GM19043 (cell line): ENCODE measurements at regions not wholly inside any gene's neighbourhood (a gene's known extent, or its start where the extent isn't known, plus 50 kb on each side); places are given as distances from the start of the nearest gene placed in this dataset.

Experiments
- ATAC-seq: cut with Tn5 transposase; IDR thresholded peaks from one replicate; pipeline ENCODE4 v1.9.1; 2021; ENCODE audit warnings: low read depth; ENCODE audit not compliant: unreplicated experiment

- no peak for ATAC-seq
Measured at GRCh38 chr2:111695441-111696007, 188.5 kb downstream of the ANAPC1 start.

DNA sequence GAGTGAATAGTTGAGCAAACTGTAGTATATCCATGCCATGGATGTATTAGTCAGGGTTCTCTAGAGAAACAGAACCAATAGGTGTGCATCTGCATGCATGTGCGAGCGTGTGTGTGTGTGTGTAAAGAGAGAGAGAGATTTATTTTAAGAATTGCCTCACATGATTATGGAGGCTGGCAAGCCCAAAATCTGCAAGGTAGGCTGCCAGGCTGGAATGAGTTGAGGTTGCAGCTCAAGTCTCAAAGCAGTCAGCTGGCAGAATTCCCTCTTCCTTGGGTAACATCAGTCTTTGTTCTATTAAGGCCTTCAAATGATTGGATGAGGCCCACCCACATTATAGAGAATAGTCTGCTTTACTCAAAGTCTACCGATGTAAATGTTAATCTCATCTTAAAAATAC, 187.8 kb downstream of the ANAPC1 start:
- ATAC-seq, result no peak

DNA sequence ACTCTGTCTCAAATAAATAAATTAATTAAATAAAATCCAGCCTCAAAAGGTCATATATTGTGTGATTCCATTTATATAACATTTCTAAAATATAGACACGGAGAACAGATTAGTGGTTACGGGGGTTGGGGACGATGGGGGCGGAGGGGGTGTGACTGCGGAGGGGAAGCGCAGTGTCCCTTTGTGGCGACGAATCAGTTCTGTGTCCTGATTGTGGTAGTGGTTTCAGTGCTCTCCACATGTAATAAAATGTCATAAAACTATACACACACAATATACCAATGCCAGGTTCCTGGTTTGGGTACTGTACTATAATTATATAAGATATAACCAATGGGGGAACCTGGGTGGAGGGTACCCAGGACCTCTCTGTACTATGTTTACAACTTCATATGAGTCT, 186.4 kb downstream of the ANAPC1 start:
- no peak for ATAC-seq

- ATAC-seq, result no peak
Measured at GRCh38 chr2:111698089-111698488, 185.9 kb downstream of the ANAPC1 start.

DNA sequence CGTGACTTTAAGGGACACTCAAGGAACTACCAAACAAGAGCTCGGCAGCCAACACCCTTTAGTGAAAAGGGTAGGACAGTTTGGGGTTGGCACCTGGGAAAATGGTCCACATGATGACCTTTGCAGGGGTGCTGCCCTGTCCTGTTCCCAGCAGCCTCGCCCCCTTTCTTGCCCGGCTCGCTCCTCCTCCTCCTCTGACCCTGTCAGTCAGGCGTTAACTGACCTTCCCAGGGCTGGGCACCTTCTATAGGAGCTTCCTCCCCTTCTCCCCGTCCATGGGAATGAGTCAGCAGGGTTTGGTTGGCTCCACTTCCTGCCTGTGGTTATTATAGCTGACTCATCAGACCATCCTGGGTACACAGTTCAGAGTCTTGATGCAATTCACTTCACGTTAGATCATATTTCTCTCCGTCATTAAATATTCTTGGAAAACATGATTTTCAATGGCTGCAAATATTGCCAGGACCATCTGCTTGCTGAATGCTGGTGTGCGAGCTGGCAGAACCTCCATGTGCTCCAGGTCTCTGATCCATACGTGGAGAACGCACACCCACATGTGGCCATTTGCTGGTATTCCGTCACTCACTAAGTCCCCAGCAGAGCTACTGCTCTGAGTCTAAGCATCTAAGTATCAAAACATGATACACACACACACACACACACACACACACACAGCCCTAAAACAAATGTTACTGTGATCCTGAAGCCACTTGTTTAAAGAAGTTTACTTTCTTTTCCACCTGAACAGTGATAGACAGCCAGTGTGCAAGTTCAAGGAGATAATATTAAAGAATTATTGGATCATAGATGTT, 185.0 kb downstream of the ANAPC1 start:
- ATAC-seq, result no peak

DNA sequence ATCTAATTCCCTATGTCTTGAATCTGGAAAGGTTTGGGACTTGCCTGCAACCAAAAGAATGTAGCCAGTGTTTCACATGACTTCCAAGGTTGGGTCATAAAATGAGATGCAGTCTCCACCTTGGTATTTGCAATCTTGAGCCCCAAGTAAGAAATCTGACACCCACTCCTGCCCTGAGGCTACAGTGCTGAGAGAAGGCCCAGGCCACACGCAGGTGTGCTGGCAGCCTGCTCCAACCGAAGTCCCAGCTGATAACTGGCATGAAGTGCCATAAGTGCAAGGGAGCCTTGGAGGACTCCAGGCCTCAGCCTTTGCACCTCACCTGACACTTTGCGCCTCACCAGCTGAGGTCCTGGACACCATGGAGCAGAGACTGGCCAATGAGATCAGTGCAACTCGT, 182.7 kb downstream of the ANAPC1 start:
- ATAC-seq, result no peak

DNA sequence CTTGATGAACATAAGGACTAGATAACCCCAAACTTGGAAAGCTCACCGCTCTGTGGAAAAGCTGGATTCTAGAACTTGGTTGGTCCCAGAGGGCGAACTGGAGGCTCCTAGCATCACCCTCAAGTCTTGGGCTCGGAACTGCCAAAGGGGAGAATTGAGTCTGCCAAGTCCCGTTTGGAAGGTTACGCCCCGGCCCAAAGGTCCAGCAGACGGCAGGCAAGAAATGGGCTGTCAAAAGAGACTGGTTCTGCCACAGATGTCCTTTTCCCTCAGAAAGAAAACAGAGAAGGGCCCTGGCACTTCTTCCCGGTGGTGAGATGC, 182.2 kb downstream of the ANAPC1 start:
- no peak for ATAC-seq

DNA sequence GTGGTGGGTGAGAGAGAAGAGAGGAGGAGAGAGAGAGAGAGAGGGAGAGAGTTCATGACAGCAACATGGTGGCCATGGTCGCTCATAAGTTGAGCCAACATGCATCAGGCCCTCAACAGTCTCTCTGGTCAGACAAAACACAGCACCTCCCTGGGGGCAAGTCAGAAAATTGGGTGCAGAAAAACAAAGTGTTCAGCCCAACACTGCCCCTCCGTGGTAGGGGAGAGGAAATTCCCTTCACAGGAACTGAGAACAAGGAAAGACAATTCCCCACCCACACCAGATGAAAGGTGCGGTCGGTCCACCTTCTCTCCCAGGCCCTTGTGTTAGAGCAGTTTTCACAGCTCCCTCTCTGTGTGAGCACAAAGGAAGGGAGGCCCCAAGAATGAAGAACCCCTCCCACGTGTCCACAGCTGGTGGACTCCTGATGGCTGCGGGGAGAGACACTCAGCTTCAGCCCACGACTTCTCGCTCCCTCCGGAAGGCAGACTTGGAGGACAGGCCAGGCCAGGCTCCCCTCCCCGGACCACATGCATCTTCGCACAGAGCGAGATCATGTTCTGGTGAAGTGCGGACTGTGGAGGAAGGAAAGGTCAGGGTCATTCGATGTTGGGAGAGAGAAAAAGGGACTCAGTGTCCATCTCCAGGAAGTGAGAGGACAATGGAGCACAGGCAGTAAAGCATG, 181.7 kb downstream of the ANAPC1 start:
- no peak for ATAC-seq

DNA sequence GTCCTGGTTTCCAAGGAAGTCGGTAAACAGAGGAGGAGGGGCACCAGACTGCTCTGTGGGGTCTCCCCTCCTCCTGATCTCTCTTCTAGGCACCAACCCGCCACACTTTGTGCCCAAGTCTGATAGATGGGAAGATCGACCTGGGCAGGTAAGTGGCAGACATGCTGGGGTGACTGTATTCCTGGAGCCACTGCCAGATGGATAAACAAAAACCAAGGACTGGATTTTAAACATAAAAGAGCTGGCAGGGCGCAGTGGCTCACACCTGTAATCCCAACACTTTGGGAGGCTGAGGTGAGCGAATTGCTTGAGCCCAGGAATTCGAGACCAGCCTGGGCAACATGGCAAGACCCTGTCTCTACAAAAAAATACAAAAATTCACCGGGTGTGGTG, 181.2 kb downstream of the ANAPC1 start:
- ATAC-seq, result no peak

DNA sequence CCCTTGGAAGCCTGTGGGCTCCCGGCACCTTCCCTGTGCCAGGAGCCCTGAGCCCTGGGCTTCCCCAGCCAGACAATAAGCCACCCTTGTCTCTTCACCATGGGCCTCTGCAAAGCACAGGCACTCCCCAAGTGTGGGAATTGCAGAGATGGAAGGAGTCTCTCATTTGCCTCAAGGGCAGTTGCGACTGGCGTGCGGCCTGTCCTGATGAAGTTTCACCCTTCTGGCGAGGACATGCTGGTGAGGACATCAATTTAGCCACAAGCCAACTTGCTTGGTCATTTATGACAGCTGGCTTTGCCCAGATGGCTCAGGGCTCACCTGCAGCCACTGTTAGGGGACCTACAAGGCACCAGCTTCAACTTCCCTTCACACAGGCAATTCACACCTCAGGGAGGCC, 180.2 kb downstream of the ANAPC1 start:
- ATAC-seq, result no peak

GRCh38 chr2:111704246-111704645, 179.7 kb downstream of the ANAPC1 start:
- no peak for ATAC-seq

GRCh38 chr2:111705239-111705638, 178.8 kb downstream of the ANAPC1 start:
- no peak for ATAC-seq

- ATAC-seq, result peak; percentile 83
Measured at GRCh38 chr2:111705711-111706336, 178.2 kb downstream of the ANAPC1 start.

GRCh38 chr2:111706481-111707001, 177.5 kb downstream of the ANAPC1 start:
- no peak for ATAC-seq

GRCh38 chr2:111707700-111708099, 176.3 kb downstream of the ANAPC1 start:
- ATAC-seq, result no peak

DNA sequence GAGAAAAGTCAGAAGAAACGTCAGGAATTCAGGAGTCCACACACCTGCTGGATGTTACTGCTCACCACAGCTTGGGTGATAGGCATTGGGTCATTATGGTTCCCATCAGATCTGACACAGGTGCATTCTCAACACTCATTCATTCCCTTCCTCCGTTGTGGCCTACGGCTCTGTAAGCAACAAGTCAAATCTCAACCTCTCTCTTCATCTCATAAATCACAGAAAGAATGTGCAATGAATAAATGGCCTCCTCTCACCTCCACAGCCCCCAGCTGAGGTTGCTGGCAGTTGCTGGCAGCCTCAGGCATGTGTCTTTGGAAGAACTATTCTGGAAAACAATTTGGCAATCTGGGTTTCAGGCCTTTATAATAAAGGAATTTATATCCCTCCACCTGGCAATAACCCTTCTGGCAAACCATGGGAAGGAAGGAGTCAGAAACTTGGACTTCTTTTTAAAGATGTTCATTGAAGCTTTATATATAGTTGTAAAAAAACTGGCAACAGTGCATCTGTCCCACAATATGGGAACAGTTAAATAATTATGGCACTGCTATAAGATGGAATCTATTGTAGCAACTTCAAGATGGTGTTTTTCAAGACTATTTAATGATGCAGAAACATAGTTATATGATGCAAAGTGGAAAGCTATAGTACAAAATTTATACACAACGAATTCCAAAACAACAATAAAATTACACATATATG, 175.4 kb downstream of the ANAPC1 start:
- no peak for ATAC-seq

- ATAC-seq, result no peak
Measured at GRCh38 chr2:111709321-111709720, 174.7 kb downstream of the ANAPC1 start.

DNA sequence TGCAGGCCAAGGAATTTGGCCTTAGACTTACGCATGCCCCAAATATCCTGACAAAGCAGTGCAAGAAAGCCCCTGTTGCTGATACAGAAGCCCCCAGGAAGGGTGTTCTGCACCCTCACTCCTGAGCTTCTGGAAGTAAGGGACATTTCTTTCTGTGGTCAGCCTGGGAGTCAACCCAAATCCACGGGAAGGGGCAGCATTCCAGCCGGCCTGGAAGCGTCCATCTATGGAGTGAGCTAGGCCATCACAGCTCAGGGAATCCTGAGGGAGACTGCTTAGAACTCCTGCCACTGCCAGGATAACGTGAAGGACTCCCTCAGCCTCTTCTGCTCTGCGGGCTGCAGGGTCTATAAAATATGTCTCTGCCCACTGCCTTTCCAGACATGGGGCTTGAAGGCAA, 173.9 kb downstream of the ANAPC1 start:
- ATAC-seq, result no peak

GRCh38 chr2:111710613-111711012, 173.4 kb downstream of the ANAPC1 start:
- ATAC-seq, result no peak

DNA sequence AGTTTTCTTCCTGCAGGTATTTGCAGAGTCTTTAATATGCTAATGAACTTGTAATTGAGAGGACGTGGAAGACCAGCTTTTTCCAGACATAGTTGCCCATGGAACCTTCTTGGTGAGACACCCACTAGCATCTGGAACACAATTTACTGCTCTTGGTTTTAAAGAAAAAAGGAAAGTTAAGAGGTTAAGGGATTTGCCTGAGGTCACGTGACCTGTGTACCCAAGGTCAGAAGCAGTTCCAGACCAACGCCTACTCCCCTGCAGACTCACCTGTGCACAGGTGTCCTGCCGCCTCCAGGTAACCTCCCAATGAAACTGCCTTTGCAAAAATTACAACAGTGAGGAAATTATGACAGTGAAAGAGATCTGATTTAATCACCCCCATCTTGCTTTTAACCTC, 172.7 kb downstream of the ANAPC1 start:
- no peak for ATAC-seq

DNA sequence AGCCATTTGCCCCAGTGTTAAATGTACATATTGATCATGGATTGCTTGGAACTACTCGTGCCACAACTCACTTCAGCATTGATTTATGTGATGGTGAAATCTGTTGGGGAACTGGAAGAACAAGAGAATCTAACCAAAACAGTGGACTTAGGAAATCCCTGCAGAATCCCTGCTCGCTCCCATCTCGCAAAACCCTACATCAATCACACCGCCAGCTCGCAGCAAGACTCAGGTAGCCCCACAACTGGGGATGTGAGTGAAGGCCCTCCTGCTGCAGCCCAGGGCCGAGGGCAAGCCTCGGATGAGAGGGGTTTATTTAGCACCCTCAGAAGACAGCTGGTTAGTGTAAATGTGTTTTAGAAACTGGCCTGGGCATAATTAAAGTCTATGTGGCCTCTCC, 171.6 kb downstream of the ANAPC1 start:
- ATAC-seq, result no peak
